Hippocampal formation (tissue), 2 donors: ENCODE measurements at regions not wholly inside any gene's neighbourhood (a gene's known extent, or its start where the extent isn't known, plus 50 kb on each side); places are given as distances from the start of the nearest gene placed in this dataset.
"Not testable (repeated sequence)": the region's sequence is repeated elsewhere in the genome, so short reads cannot be mapped to it uniquely, and the experiment has no call there.

ENCODE experiments used
- DNase-seq, 2 donors: peaks; one replicate each; lab custom pipeline; 2025; lab: John Stamatoyannopoulos, UW

- no peak for DNase-seq
Observed at GRCh38 chr11:106278391-106278790, 200.9 kb downstream of the AASDHPPT start.

GRCh38 chr11:106280036-106280435 is 202.6 kb downstream of the AASDHPPT start:
- no peak for DNase-seq

- no peak for DNase-seq
Observed at GRCh38 chr11:106281455-106282173, 204.2 kb downstream of the AASDHPPT start.

- DNase-seq, result no peak
Observed at GRCh38 chr11:106286881-106287504, 209.5 kb downstream of the AASDHPPT start.

DNA sequence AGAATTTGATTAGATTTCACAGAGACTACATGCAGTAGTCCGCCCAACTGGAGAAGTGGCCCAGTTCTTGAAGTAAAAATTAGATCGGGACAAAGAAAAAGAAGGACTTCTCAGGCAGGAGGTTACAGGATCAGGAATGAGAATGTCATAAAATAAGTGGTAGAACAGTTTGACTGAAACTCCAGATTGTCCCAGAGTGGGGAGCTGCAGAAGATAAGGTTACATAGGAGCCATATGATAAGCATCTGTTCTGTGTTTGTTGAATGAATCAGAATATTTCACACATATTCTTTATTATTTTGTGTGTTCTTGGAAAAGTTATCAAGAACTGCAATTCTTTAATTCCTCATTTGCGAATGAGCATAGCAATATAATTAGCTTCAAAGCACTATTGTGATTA is 210.6 kb downstream of the AASDHPPT start:
- no peak for DNase-seq

DNA sequence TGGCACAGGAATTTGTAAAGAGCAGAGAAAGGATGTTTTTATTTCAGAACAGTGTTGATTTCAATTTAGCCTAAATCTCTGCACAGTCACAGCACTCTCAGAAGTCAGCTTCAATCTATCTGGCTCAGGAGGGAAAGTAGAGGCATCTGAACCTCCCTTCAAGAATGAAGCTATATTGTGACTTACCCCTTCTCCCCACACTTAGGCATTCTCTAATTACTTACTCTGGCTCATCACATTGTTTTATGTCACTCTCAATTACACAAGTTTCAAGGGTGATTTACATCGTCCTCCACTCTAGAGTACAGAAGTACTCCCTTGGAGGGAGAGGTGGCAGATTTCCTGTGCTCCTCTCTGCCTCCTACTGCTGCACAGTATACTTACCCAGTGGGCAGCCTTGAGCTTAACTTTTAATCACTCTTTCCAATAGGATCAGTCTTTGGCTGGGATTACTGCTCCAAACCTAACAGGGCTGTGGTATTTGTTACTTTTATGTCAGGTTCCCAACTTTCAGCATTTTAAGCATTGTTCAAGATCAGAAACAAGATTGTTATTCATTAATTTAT is 211.4 kb downstream of the AASDHPPT start:
- no peak for DNase-seq

DNA sequence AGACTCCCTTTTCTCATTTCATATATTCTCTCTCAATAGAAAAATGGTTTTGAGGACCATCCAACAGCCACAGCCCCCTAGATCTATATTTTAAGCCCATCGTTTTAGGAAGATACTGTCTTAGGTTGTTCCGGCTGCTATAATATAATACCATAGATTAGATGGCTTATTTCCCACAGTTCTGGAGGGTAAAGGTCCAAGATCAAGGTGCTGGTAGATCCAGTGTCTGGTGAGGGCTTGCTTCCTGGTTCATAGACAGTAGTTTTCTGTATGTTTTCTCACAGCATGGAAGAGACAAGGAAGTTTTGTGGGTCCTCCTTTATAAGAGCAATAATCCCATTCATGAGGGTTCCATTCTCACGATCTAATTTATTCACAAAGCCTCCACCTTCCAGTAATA is 215.1 kb downstream of the AASDHPPT start:
- DNase-seq, result no peak

DNA sequence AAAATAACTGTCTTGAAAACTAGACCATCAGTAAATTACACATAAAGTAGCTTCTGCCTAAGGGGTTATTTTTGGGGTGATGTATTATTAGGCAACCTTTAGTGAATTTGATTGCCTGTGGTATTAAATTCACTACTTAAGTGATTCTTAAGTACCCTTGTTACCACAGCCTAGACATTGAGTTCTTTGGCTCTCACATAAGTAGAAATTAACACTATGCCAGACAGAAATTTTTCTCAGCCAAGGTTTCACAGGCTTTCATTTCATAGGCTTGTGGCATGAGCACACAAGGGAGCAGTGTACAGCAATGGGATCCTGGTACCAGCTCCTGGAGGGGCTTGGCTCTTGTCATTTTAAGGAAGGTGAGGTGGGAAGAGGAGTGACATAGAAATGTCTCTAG is 218.5 kb downstream of the AASDHPPT start:
- no peak for DNase-seq

GRCh38 chr11:106302416-106302815 is 225.0 kb downstream of the AASDHPPT start:
- DNase-seq, result no peak

DNA sequence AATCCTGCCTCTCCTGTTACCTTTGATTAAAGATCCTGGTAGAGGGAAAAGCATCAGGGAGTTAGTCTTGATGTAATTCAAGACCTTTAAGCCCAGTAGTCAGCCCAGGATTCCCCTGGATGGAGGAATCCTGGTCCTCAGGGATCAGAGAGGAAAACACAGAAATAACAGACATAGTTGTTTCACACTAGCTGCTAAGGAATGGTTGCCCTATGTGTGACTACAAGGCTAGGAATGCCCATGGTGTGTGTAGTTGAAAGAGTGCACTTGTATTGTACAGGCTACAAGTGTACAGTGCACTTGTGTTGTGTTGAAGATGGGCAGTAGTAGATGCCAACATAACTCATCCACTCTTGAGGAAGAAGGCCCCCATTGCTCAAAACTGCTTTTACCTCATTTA is 226.8 kb downstream of the AASDHPPT start:
- DNase-seq, result no peak

GRCh38 chr11:106305458-106305857 is 228.0 kb downstream of the AASDHPPT start:
- DNase-seq, result no peak

- no peak for DNase-seq
Observed at GRCh38 chr11:106306942-106307341, 229.5 kb downstream of the AASDHPPT start.

DNA sequence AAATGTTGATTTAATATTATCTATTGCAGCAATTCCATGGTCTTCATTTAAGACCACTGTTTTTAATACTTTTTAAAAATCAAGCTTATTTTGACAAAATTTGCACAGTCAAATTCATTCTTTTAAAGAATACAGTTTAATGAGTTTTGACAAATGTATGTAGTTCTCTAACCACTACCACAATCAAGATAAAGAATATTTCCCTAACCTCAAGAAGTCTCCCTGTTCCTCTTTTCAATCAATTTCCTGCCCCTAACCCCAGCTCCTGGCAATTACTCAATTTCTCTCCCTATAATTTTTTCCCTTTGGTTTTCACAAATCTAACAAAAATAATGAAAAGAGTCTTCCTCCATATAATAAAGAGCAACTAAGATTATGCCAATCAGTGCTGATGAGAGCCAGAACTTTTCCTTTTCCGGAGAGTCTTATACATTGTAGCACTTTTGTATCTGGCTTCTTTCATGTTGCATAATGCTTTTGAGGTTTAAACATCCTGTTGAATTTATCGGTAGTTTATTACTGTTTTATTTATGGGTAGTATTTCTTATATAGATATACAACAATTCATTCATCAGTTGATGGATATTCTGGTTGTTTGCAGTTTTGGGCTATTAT is 231.7 kb downstream of the AASDHPPT start:
- no peak for DNase-seq

DNA sequence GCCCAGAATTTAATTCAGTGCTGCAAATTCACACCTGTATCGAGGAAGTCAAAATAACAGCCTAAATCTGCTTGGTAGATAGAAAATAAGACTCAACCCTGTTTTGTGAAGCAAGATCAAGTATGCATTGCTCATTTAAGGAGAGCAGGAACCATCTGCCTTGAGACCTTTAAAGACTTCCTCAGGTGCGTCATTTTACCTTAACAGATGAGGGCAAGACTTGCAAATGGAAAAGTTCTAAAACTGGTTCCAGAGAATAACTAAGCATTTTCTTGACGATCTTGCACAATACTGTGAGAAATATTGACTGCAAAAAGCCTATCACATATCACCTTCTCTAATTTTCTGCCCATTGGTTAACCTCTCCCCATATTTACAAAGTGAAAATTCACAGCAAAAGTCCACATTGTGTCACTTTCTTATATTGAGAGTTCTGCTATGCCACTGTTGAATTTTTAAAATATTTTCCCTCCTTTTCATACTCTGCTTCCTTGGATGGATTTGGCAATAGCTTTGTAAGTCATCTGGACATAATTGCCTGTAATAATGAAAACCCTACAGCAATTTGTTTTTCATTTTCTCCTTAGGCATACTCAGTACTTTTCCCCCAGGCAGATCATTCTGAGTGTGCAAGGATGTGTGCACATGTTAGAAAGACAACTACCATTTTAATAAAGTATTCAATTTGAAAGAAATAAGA is 234.2 kb downstream of the AASDHPPT start:
- no peak for DNase-seq

- DNase-seq, result not testable (repeated sequence)
Observed at GRCh38 chr11:106317208-106317773, 239.8 kb downstream of the AASDHPPT start.

DNA sequence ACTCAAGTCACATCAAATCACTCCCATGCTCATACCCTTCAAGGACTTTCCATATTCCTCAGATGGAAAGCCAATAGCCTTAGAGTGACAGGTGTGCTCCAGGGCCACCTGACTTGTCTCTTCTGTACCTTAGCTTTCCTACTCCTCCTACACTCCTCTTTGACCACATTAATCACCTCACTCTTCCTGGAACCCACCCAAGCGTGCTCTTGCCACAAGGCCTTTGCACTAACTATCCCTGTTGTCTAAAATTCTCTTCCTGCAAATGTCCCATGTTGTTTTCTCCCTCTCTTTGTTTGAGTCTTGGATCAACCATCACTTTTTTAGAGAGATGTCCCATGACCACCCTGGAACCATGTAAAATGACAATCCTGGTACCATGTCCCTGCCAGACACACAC is 244.1 kb downstream of the AASDHPPT start:
- no peak for DNase-seq

GRCh38 chr11:106322106-106322505 is 244.6 kb downstream of the AASDHPPT start:
- DNase-seq, result no peak

GRCh38 chr11:106326087-106326486 is 248.6 kb downstream of the AASDHPPT start:
- DNase-seq, result no peak

GRCh38 chr11:106327134-106327533 is 249.7 kb downstream of the AASDHPPT start:
- no peak for DNase-seq

- no peak for DNase-seq
Observed at GRCh38 chr11:106327637-106328036, 250.2 kb downstream of the AASDHPPT start.

DNA sequence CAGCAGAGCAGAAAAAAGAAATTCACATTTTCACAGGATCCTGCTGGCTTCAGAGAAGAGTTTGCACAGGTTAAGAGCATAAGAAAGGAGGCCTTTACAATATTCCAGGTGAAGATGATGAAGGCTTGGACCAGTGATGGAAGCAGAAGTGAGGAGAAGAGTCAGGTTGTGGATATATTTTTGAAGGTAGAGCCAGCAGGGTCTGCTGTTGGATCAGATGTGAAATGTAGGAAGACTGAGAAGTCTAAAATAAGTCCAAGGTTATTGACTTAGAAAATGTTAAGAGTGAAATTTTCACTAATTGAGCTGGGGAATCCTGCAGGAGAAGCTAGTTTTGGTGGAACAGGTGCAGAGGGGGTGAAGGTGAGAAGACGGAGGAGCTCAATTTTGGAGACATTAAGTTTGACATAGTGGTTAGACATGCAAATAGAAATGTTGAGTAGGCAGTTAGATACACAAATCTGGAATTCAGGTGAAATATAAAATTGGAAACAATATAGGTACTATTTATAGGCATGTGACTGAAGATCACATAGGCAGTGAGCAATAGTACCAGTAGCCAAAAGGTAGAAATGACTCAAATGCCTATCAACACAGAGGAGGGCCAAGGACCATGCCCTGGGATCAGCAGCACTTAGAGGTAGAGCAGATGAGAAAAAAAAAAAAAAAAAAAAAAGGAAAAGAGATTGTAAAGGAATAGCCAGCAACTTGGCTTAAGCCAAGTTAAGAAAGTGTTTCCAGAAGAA is 252.0 kb downstream of the AASDHPPT start:
- DNase-seq, result peak in 1 of 2 donors; percentile 5
